CD4-positive, alpha-beta T cell treated with Interleukin-6 for 4 hours (primary cell): ENCODE measurements at regions not wholly inside any gene's neighbourhood (a gene's known extent, or its start where the extent isn't known, plus 50 kb on each side); places are given as distances from the start of the nearest gene placed in this dataset.

Experiments
- DNase-seq: peaks from one replicate; pipeline ENCODE4 v3.0.0-alpha.2; 2020; ENCODE audit warnings: mixed read lengths

DNA sequence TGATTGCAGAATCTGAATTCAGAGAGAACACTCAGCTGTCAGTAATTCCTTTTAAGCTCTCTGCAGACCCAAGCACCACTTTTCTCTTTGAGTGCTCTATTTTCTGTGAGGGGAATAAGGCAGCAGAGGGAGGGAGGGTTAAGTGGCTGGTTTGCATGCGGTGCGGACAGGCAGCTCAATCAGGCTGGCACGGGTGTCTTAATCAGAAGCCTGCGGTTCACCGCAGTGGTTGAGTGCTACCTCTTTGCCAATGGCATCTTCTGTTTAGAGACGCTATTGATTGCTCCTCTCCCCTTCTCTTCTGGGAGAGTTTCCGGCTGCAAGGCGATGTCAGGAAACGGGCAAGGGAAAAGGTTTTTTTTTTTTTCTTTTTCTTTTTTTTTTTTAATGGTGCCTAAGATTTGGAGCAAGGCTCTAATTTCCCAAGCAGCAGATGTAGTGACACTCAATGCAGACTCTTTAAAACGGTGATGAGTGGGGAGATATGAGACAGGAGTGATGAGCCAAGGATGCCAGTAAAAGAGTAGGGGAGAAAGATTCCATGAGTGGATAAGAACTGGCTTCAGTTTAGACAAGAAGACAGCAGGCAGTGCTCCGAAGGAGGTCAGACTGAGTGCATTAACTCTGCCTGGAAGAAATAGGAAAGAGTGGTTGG, 533.7 kb upstream of the SEL1L start:
- no peak for DNase-seq

GRCh38 chr14:82070040-82070439, 536.4 kb upstream of the SEL1L start:
- DNase-seq, result no peak

DNA sequence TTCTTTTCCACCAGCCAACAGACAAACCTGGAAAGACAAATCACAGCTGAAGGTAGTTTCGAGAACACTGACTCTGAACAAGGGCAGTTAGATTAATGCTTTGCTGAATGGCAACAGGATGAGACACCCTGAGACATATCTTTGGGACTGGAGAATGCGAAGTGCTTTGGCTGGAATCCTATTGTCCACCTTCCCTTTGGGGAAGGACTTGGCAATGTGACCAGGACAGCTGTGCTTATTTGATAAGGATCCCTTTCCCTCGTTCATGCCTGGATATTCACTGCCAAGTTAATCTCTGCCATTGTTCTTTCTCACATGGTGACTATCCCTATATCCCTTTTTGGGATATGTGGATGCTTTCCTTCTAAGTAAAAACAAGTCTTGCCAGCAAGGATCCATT, 537.1 kb upstream of the SEL1L start:
- DNase-seq, result no peak

DNA sequence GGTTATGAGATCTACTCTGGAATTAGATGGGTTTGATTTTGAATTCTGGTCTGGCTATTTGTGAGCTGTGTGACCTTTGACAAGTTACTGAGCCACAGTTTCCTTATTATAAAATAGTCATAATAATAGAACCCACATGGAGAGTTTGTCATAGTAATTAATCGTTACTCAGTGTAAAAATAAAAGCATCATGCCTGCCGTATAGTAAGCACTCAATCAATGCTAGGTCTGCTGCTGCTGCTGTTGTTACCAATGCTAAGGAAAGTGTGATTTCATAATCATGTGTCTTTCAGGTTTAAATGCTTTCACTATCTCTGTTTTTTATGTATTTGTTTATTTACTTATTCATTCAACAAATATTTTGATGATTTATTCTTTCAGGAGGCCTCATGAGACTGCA, 539.9 kb upstream of the SEL1L start:
- DNase-seq, result no peak

- DNase-seq, result no peak
Measured at GRCh38 chr14:82075566-82075965, 541.9 kb upstream of the SEL1L start.

- no peak for DNase-seq
Measured at GRCh38 chr14:82079553-82079952, 545.9 kb upstream of the SEL1L start.

DNA sequence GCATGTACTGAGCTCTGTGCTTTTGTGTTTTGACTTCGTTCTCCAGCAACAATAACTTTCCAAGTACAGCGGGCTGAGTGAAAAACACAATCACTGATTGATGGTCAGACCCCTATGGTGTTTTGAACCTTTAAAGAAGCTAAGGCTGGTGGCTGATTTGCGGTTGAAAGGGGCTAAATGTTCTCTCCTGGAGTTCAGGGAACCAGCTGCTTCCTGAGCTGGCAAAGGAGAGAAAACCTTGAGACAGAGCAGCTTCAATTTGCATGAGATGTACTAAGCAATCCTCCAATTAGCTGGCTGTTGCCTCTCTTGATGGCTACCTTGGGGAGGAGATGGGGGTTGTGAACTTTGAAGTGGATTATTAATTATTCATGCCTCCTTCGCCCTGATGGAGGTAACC, 546.7 kb upstream of the SEL1L start:
- DNase-seq, result no peak

DNA sequence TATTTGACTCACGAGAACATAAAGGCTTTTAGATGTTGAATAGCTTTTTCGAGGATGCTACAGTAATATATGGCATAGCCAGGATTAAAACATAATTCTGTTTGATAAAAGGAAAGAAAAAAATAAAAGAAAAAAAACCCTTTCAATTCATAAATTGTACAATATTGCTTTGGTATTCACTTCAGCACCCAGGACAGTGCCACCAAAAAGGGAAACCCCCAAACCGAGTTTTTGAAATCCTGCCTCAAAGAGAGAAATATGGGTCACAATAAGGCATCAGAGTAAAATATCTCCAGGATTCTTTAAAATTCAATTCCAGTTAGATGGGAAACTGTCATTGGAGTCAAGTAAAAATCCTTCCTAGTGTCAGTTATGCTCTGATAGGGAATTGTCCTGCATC, 551.2 kb upstream of the SEL1L start:
- DNase-seq, result no peak

DNA sequence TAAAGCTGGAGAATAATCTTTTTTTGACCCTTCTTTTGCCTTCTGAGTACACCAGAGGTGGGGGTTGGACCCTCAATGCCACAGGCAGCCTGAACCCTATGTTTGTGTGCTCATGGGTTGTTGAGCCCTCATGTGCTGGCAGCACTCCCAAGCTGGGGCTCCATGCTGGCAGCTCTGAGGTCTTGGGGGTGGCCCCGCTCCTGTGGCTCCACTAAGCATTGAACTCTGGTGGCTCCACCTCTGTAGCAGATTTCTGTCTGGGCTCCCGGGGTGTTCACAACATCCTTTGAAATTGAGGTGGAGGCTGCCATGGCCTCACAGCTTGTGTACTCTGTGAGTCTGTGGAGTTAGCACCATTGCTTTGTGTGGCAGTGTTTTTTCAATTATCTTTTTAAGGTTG, 557.4 kb upstream of the SEL1L start:
- no peak for DNase-seq

GRCh38 chr14:82094829-82095345, 561.2 kb upstream of the SEL1L start:
- no peak for DNase-seq

GRCh38 chr14:82104013-82104412, 570.4 kb upstream of the SEL1L start:
- DNase-seq, result no peak

- DNase-seq, result no peak
Measured at GRCh38 chr14:82112210-82112839, 578.7 kb upstream of the SEL1L start.

GRCh38 chr14:82113007-82113406, 579.4 kb upstream of the SEL1L start:
- DNase-seq, result no peak

- DNase-seq, result no peak
Measured at GRCh38 chr14:82113710-82114109, 580.1 kb upstream of the SEL1L start.

- no peak for DNase-seq
Measured at GRCh38 chr14:82116721-82117120, 583.1 kb upstream of the SEL1L start.

DNA sequence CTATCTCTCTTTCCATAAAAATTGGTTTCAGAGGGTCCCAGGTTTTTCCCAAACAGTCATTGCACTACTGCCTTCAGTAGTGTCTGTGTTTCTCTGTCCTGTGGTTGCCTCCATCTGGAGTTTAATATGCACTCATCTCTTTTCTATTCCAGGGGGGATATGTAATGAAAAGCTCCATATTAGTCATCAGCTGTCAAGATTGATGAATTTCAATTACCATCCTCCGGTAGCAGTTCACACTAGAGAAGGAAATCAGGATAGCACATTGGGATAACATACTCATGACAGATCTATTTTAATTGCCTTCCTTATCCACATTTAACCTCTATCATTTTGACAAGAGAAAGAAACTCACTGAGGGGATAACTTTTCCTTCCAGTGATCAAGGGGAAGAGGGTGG, 589.0 kb upstream of the SEL1L start:
- DNase-seq, result no peak

DNA sequence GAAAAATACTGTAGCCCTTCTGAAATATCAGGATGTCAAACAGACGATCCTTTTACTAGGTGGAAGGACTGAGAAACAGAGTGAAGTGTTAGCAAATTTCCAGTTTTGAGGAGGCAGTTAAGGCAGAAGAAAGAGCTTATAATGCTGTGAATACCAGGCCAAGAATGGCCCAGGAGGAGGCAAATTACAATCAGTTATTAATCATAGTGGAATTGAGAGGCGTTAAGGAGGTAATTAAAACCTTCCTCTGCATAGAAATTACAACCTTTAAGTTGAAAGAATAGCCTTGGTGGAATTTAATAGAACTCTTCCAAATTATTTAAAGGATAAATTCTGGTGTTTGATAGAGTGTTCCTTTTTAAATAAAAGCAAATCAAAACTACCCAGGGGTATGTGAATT, 590.9 kb upstream of the SEL1L start:
- no peak for DNase-seq

GRCh38 chr14:82126006-82126405, 592.4 kb upstream of the SEL1L start:
- DNase-seq, result no peak

DNA sequence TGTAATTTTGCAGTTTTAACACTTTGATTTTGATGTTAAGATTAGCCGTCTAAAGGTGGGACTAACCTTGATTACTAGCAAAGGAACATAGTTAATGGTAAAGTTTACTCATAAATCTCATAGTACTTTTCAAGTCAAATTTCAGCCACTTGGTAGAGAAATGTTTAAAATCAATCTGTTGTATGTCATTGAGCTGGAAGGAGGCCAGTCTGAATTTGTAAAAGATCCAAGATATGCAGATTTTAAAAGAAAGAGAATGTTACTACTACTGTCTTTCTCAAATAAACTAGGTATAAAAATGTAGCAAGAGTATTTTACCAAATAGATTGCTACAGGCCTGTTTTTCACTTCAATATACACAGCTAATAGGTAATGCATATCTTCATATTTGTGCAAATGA, 600.8 kb upstream of the SEL1L start:
- DNase-seq, result no peak

- no peak for DNase-seq
Measured at GRCh38 chr14:82138431-82138830, 604.8 kb upstream of the SEL1L start.

DNA sequence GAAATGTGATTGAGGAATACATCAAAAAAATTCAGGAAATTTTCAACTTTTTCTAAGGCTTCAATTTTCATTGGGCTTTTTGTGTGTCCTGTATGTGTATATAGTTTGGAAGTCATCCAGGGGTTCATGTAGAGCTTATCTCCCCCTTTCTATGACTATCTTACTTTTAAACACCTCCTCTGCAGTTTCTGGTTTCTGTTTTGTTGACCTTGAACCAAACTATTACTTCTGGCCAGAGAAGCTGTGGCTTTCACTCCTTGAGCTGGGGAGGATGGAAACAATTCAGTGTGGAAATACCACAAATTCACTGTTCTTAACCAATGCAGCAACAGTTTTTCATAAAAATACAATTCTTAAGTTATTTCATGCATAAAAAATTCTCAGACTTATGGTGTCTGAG, 613.2 kb upstream of the SEL1L start:
- no peak for DNase-seq

GRCh38 chr14:82153689-82154088, 620.0 kb upstream of the SEL1L start:
- no peak for DNase-seq

DNA sequence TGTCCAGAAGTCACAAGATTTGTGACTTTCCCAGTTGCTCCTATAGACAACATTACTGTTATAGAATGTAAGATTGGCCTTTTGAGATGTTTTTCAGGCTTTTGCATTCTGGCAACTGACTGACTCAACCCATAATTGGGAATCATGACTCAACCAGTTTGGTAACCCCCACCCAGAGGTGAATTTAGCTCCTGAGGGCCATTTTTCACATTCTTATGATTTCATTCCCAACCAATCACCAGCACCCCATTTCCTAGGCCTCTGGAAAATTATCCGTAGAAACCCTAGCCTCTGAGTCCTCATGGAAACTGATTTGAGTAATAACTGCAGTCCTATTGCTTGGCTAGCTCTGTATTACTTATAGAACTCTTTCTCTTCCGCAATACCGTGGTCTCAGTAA, 626.0 kb upstream of the SEL1L start:
- DNase-seq, result no peak

DNA sequence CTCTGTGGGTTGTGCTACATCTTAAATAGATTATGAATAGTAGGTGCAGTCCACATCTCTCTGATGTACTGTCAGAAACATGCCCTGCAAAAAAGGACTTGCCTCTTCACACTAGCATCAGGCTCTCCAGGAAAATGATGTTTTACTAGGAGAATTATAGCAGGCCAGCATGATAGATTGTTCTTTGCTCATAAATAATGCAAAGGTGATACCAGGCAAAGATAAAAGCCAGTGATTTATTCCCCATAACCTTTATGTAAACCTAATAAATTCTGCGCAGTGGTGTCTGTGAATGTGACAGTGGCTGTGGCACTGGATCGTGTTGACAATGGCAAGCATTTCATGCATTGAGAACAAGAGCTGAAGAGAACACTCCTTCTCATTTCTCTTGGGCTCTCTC, 646.5 kb upstream of the SEL1L start:
- no peak for DNase-seq

- DNase-seq, result no peak
Measured at GRCh38 chr14:82182646-82183045, 649.0 kb upstream of the SEL1L start.
